GM23338 (cell line): ENCODE measurements at regions not wholly inside any gene's neighbourhood (a gene's known extent, or its start where the extent isn't known, plus 50 kb on each side); places are given as distances from the start of the nearest gene placed in this dataset.

Source experiments
- ATAC-seq: fragments of 200-7000 bp; cut with Tn5 transposase; 3 replicates; pipeline ENCODE4 v1.9.1; 2020
- DNase-seq: peaks from one replicate; pipeline ENCODE4 v3.0.0-alpha.2; 2015; ENCODE audit warnings: low spot score
- H2AFZ ChIP-seq: fragments of 200-600 bp; sonication (generic); 2 replicates; pipeline ENCODE4 v1.8.0; 2016; ENCODE audit warnings: antibody characterized with exemption, mild to moderate bottlenecking, moderate library complexity
- H3F3A ChIP-seq: fragments of 200-600 bp; sonication (generic); replicated peaks from 2 replicates; pipeline ENCODE4 v1.8.0; 2017; ENCODE audit warnings: antibody characterized with exemption, mixed run types, low read depth
- H3K27ac ChIP-seq: fragments of 200-600 bp; sonication (generic); 2 replicates; pipeline ENCODE4 v1.6.1; 2016; ENCODE audit warnings: low read depth
- H3K27me3 ChIP-seq: fragments of 200-600 bp; sonication (generic); 2 replicates; pipeline ENCODE4 v1.8.0; 2016; ENCODE audit warnings: mild to moderate bottlenecking, mixed run types, moderate library complexity; ENCODE audit not compliant: insufficient read depth
- H3K36me3 ChIP-seq: fragments of 200-600 bp; sonication (generic); 2 replicates; pipeline ENCODE4 v1.8.0; 2016; ENCODE audit warnings: mild to moderate bottlenecking; ENCODE audit not compliant: insufficient read depth
- H3K4me1 ChIP-seq: fragments of 200-600 bp; sonication (generic); 2 replicates; pipeline ENCODE4 v1.8.0; 2016; ENCODE audit warnings: mild to moderate bottlenecking, moderate library complexity; ENCODE audit not compliant: insufficient read depth
- H3K4me2 ChIP-seq: fragments of 200-600 bp; sonication (generic); 2 replicates; pipeline ENCODE4 v1.7.1; 2017; ENCODE audit warnings: mixed run types
- H3K4me3 ChIP-seq: fragments of 200-600 bp; sonication (generic); 2 replicates; pipeline ENCODE4 v1.6.1; 2016; ENCODE audit warnings: mixed run types
- H3K79me2 ChIP-seq: fragments of 200-600 bp; sonication (generic); replicated peaks from 2 replicates; pipeline ENCODE4 v1.8.0; 2017; ENCODE audit warnings: mild to moderate bottlenecking; ENCODE audit not compliant: insufficient read depth
- H3K9me2 ChIP-seq: fragments of 200-600 bp; sonication (generic); 2 replicates; pipeline ENCODE4 v1.8.0; 2017; ENCODE audit not compliant: insufficient read depth
- H4K20me1 ChIP-seq: fragments of 200-600 bp; sonication (generic); replicated peaks from 2 replicates; pipeline ENCODE4 v1.8.0; 2017; ENCODE audit warnings: mild to moderate bottlenecking; ENCODE audit not compliant: insufficient read depth
- H3K27ac Mint-ChIP-seq: 2 replicates; pipeline ENCODE4 v1.8.0; 2020; ENCODE audit warnings: inconsistent platforms, mild to moderate bottlenecking, moderate library complexity, mixed read lengths
- H3K27me3 Mint-ChIP-seq: 3 replicates; pipeline ENCODE4 v1.8.0; 2022; ENCODE audit warnings: low read depth, mild to moderate bottlenecking, moderate library complexity, mixed read lengths, inconsistent platforms; ENCODE audit not compliant: insufficient read depth, poor library complexity
- H3K36me3 Mint-ChIP-seq: 3 replicates; pipeline ENCODE4 v1.8.0; 2021; ENCODE audit warnings: low read depth, mild to moderate bottlenecking, inconsistent platforms, moderate library complexity, mixed read lengths
- H3K4me1 Mint-ChIP-seq: 3 replicates; pipeline ENCODE4 v1.8.0; 2020; ENCODE audit warnings: mild to moderate bottlenecking, inconsistent platforms, mixed read lengths
- H3K4me3 Mint-ChIP-seq: 3 replicates; pipeline ENCODE4 v1.8.0; 2021; ENCODE audit warnings: moderate library complexity, mild to moderate bottlenecking, inconsistent platforms, mixed read lengths
- H3K9me3 Mint-ChIP-seq: 3 replicates; pipeline ENCODE4 v1.8.0; 2020; ENCODE audit warnings: moderate library complexity, mild to moderate bottlenecking, inconsistent platforms, mixed read lengths
- CREB1 ChIP-seq: fragments of 250-450 bp; sonication (Bioruptor Pico); IDR thresholded peaks from 2 replicates; pipeline ENCODE4 v1.5.0; 2020; ENCODE audit warnings: low read depth, mild to moderate bottlenecking, moderate library complexity
- CTCF ChIP-seq, 2 experiments: fragments of 200-600 bp in 1 of 2; sonication (generic) in 1 of 2; conservative IDR thresholded peaks; 2 replicates each; pipeline versions ENCODE4 v1.5.1 to v1.6.1; 2016 to 2017; ENCODE audit warnings: antibody characterized with exemption in 2 of 2, low read depth in 2 of 2, mild to moderate bottlenecking in 2 of 2, moderate library complexity in 1 of 2
- EZH2 ChIP-seq: fragments of 200-600 bp; sonication (generic); IDR thresholded peaks from one replicate; pipeline ENCODE4 v1.8.0; 2017; ENCODE audit warnings: antibody characterized with exemption, mild to moderate bottlenecking, low read depth; ENCODE audit not compliant: unreplicated experiment
- EZH2phosphoT487 ChIP-seq: fragments of 200-600 bp; sonication (generic); IDR thresholded peaks from one replicate; pipeline ENCODE4 v1.8.1; 2018; ENCODE audit warnings: antibody characterized with exemption; ENCODE audit not compliant: unreplicated experiment
- JUNB ChIP-seq: IDR thresholded peaks from one replicate; pipeline ENCODE4 v1.6.1; 2016; ENCODE audit warnings: antibody characterized with exemption; ENCODE audit not compliant: unreplicated experiment
- NANOG ChIP-seq: IDR thresholded peaks from 2 replicates; pipeline ENCODE4 v1.6.1; 2016; ENCODE audit warnings: antibody characterized with exemption, borderline replicate concordance
- REST ChIP-seq: IDR thresholded peaks from one replicate; pipeline ENCODE4 v1.6.1; 2018; ENCODE audit warnings: antibody characterized with exemption; ENCODE audit not compliant: unreplicated experiment
- STAT1 ChIP-seq: IDR thresholded peaks from one replicate; pipeline ENCODE4 v1.6.1; 2016; ENCODE audit warnings: antibody characterized with exemption; ENCODE audit not compliant: unreplicated experiment
- ZNF331 ChIP-seq: fragments of 250-450 bp; sonication (Bioruptor Pico); IDR thresholded peaks from 2 replicates; pipeline ENCODE4 v1.5.0; 2020; ENCODE audit warnings: low read depth, mild to moderate bottlenecking, moderate library complexity

GRCh38 chr5:134063188-134063820, 51.2 kb upstream of the TCF7 start:
- H3K4me3 ChIP-seq, result no peak overlapping the region
- TF ChIP-seq REST, result no peak
- no peak for TF ChIP-seq ZNF331 (CRISPR knock-in tag)
- no peak for TF ChIP-seq EZH2
- TF ChIP-seq CTCF (conservative IDR thresholded peaks at IDR 0.05; ENCODE audit: low read depth in 2 of 2), result no peak
- TF ChIP-seq JUNB, result no peak
- TF ChIP-seq STAT1, result no peak
- no peaks in the 10 kb centered on the region for H3K4me1 Mint-ChIP-seq
- no peak overlapping the region for H3K27ac ChIP-seq
- H2AFZ ChIP-seq, result no peak overlapping the region
- no peaks in the 10 kb centered on the region for H3K36me3 Mint-ChIP-seq
- DNase-seq (no peak), ATAC-seq (no peak)
- no peak overlapping the region for H3K4me2 ChIP-seq
- no peaks in the 10 kb centered on the region for H3K27me3 ChIP-seq
- H4K20me1 ChIP-seq, result no peaks in the 10 kb centered on the region
- no peaks in the 10 kb centered on the region for H3F3A ChIP-seq
- peaks cover 5% of the 10 kb centered on the region for H3K27me3 Mint-ChIP-seq
- H3K4me1 ChIP-seq, result peaks cover 5% of the 10 kb centered on the region; the same call in 1 of the 2 replicates
- no peaks in the 10 kb centered on the region for H3K9me3 Mint-ChIP-seq
- no peak overlapping the region for H3K27ac Mint-ChIP-seq
- H3K79me2 ChIP-seq, result no peaks in the 10 kb centered on the region
- H3K4me3 Mint-ChIP-seq, result no peak overlapping the region
- H3K36me3 ChIP-seq, result no peaks in the 10 kb centered on the region
- no peaks in the 10 kb centered on the region for H3K9me2 ChIP-seq

- H3K27ac Mint-ChIP-seq, result no peak overlapping the region
- ATAC-seq, result no peak
- no peak overlapping the region for H3K4me2 ChIP-seq
These were observed 54.6 kb upstream of the TCF7 start for GRCh38 chr5:134059758-134060495.

More at GRCh38 chr5:134059758-134060495, 54.6 kb upstream of the TCF7 start:
- Mint-ChIP-seq H3K4me1 (peaks cover 2% of the 10 kb centered on the region), H3K27me3 (peaks cover 7% of the 10 kb centered on the region), H3K36me3 (no peaks in the 10 kb centered on the region), H3K4me3 (no peak overlapping the region), H3K9me3 (no peaks in the 10 kb centered on the region)
- Histone ChIP-seq H3K4me3 (no peak overlapping the region), H3K9me2 (no peaks in the 10 kb centered on the region), H2AFZ (peak overlapping the region; percentile 52), H3K27me3 (no peaks in the 10 kb centered on the region), H3F3A (no peaks in the 10 kb centered on the region), H3K36me3 (no peaks in the 10 kb centered on the region), H3K27ac (no peak overlapping the region), H3K4me1 (peaks cover 5% of the 10 kb centered on the region; the same call in 1 of the 2 replicates), H4K20me1 (no peaks in the 10 kb centered on the region), H3K79me2 (no peaks in the 10 kb centered on the region)
- DNase-seq, result no peak
- TF ChIP-seq NANOG (no peak), JUNB (no peak), CREB1 (CRISPR knock-in tag) (no peak), EZH2phosphoT487 (no peak)
